Calu3 (cell line): ENCODE measurements at regions not wholly inside any gene's neighbourhood (a gene's known extent, or its start where the extent isn't known, plus 50 kb on each side); places are given as distances from the start of the nearest gene placed in this dataset.

Experiments
- BruUV-seq: library from RNA; stranded (reverse); fragments of 400-500 nt; replicated peaks from 2 replicates; lab custom pipeline; 2021; lab: Mats Ljungman, UMichigan
- CTCF ChIA-PET: fragments of 300-600 bp; sonication (Branson Sonifier 250); formaldehyde crosslinking; loops from one replicate; lab custom pipeline; 2022; ENCODE audit warnings: antibody characterized with exemption; lab: Charles Lee
- DNase-seq: peaks from one replicate; pipeline ENCODE4 v3.0.0; 2022
- H3K27ac Mint-ChIP-seq: one replicate; pipeline ENCODE4 v1.8.0; 2022; ENCODE audit warnings: mixed read lengths; ENCODE audit not compliant: unreplicated experiment
- H3K27me3 Mint-ChIP-seq: one replicate; pipeline ENCODE4 v1.8.0; 2022; ENCODE audit warnings: mixed read lengths; ENCODE audit not compliant: unreplicated experiment
- H3K36me3 Mint-ChIP-seq: one replicate; pipeline ENCODE4 v1.8.0; 2022; ENCODE audit warnings: mild to moderate bottlenecking, moderate library complexity, mixed read lengths; ENCODE audit not compliant: insufficient read depth, unreplicated experiment
- H3K4me1 Mint-ChIP-seq: one replicate; pipeline ENCODE4 v1.8.0; 2022; ENCODE audit warnings: mild to moderate bottlenecking, low read depth, mixed read lengths; ENCODE audit not compliant: unreplicated experiment
- H3K4me3 Mint-ChIP-seq: one replicate; pipeline ENCODE4 v1.8.0; 2022; ENCODE audit warnings: mild to moderate bottlenecking, low read depth, moderate library complexity, mixed read lengths; ENCODE audit not compliant: unreplicated experiment
- H3K9me3 Mint-ChIP-seq: one replicate; pipeline ENCODE4 v1.8.0; 2022; ENCODE audit warnings: low read depth, mixed read lengths; ENCODE audit not compliant: unreplicated experiment
- CTCF ChIP-seq: fragments of 200-600 bp; IDR thresholded peaks from one replicate; pipeline ENCODE4 v1.8.0; 2022; ENCODE audit warnings: antibody characterized with exemption; ENCODE audit not compliant: unreplicated experiment
- intact Hi-C: fragments of 100-400 bp; cut with micrococcal nuclease; formaldehyde crosslinking; loops from one replicate; pipeline ENCODE4 v1.10.0; 2022; ENCODE audit not compliant: unreplicated experiment

- Mint-ChIP-seq H3K27me3 (no peaks in the 10 kb centered on the region), H3K36me3 (no peaks in the 10 kb centered on the region), H3K9me3 (no peaks in the 10 kb centered on the region), H3K27ac (no peak overlapping the region), H3K4me3 (no peak overlapping the region), H3K4me1 (peaks cover 9% of the 10 kb centered on the region)
- DNase-seq = no peak
- no peak for TF ChIP-seq CTCF
- intact Hi-C loops = no loop called here
- CTCF ChIA-PET = no interaction called here
- BruUV-seq = no TSS peak
Observed at GRCh38 chr13:21800837-21801616, 130.2 kb downstream of the FGF9 start.

- no TSS peak for BruUV-seq
- peaks cover 9% of the 10 kb centered on the region for H3K4me1 Mint-ChIP-seq
- DNase-seq = no peak
- no peaks in the 10 kb centered on the region for H3K9me3 Mint-ChIP-seq
- H3K4me3 Mint-ChIP-seq = no peak overlapping the region
- H3K36me3 Mint-ChIP-seq = no peaks in the 10 kb centered on the region
- CTCF ChIA-PET = no interaction called here
- no peak for TF ChIP-seq CTCF
- peaks cover 9% of the 10 kb centered on the region for H3K27me3 Mint-ChIP-seq
- intact Hi-C loops = no loop called here
- H3K27ac Mint-ChIP-seq = no peak overlapping the region
Observed at GRCh38 chr13:21805733-21806132, 134.9 kb downstream of the FGF9 start.

GRCh38 chr13:21812192-21812626 is 141.3 kb downstream of the FGF9 start:
- DNase-seq = no peak
- CTCF ChIA-PET = interaction anchor here (0.6 kb wide), 2 partner anchors 186 to 309 kb away, joined by 3 to 6 read pairs; no protein-coding TSS in a partner anchor
- H3K9me3 Mint-ChIP-seq = no peaks in the 10 kb centered on the region
- no peak overlapping the region for H3K4me3 Mint-ChIP-seq
- peaks cover 21% of the 10 kb centered on the region for H3K27me3 Mint-ChIP-seq
- intact Hi-C loops = no loop called here
- H3K4me1 Mint-ChIP-seq = peaks cover 16% of the 10 kb centered on the region
- H3K27ac Mint-ChIP-seq = no peak overlapping the region
- no peak for TF ChIP-seq CTCF
- H3K36me3 Mint-ChIP-seq = no peaks in the 10 kb centered on the region
- no TSS peak for BruUV-seq

GRCh38 chr13:21813110-21813509 is 142.2 kb downstream of the FGF9 start:
- no peaks in the 10 kb centered on the region for H3K9me3 Mint-ChIP-seq
- H3K4me1 Mint-ChIP-seq = peaks cover 16% of the 10 kb centered on the region
- DNase-seq = no peak
- no TSS peak for BruUV-seq
- CTCF ChIA-PET = interaction anchor here (0.6 kb wide), 2 partner anchors 187 to 308 kb away, joined by 3 to 6 read pairs; no protein-coding TSS in a partner anchor
- H3K27ac Mint-ChIP-seq = peak overlapping the region; percentile 34
- H3K27me3 Mint-ChIP-seq = peaks cover 21% of the 10 kb centered on the region
- no peaks in the 10 kb centered on the region for H3K36me3 Mint-ChIP-seq
- H3K4me3 Mint-ChIP-seq = no peak overlapping the region
- intact Hi-C loops = no loop called here
- no peak for TF ChIP-seq CTCF
